BJ (cell line): ENCODE measurements at regions not wholly inside any gene's neighbourhood (a gene's known extent, or its start where the extent isn't known, plus 50 kb on each side); places are given as distances from the start of the nearest gene placed in this dataset.

ENCODE experiments used
- CTCF ChIA-PET: fragments of 350-600 bp; formaldehyde crosslinking; extraction: SDS; loops from one replicate; lab custom pipeline; 2021; ENCODE audit warnings: antibody characterized with exemption, inconsistent platforms; lab: Yijun Ruan, JAX
- POLR2A ChIA-PET: fragments of 300-600 bp; sonication (Branson Sonifier 250); formaldehyde crosslinking; extraction: SDS; loops from one replicate; lab custom pipeline; 2021; ENCODE audit warnings: antibody characterized with exemption; lab: Charles Lee
- DNase-seq: peaks from one replicate; pipeline ENCODE4 v3.0.0-alpha.2; 2011; ENCODE audit warnings: low read depth
- H3K27me3 ChIP-seq: 2 replicates; pipeline ENCODE4 v1.6.0; 2011; ENCODE audit warnings: low read length; ENCODE audit not compliant: control insufficient read depth, insufficient read depth
- H3K36me3 ChIP-seq: 2 replicates; pipeline ENCODE4 v1.5.1; 2011; ENCODE audit warnings: low read length; ENCODE audit not compliant: control insufficient read depth, insufficient read depth
- H3K4me3 ChIP-seq: 2 replicates; pipeline ENCODE4 v1.5.1; 2011; ENCODE audit warnings: low read depth, mild to moderate bottlenecking, control low read depth, low read length
- CTCF ChIP-seq: IDR thresholded peaks from 2 replicates; pipeline ENCODE4 v1.5.1; 2011; ENCODE audit warnings: low read depth, mild to moderate bottlenecking, control low read depth, inconsistent platforms, low read length, moderate library complexity; ENCODE audit not compliant: insufficient read depth

- H3K36me3 ChIP-seq, result no peaks in the 10 kb centered on the region
- DNase-seq, result peak; percentile 56
- CTCF ChIA-PET, result no interaction called here
- TF ChIP-seq CTCF, result no peak
- H3K4me3 ChIP-seq, result no peak overlapping the region
- H3K27me3 ChIP-seq, result no peaks in the 10 kb centered on the region
- POLR2A ChIA-PET, result no interaction called here
Observed at GRCh38 chr1:230509281-230509977, 83.3 kb upstream of the PGBD5 start.

GRCh38 chr1:230507666-230508402, 81.7 kb upstream of the PGBD5 start:
- POLR2A ChIA-PET, result no interaction called here
- CTCF ChIA-PET, result no interaction called here
- Histone ChIP-seq H3K4me3 (no peak overlapping the region), H3K36me3 (no peaks in the 10 kb centered on the region), H3K27me3 (no peaks in the 10 kb centered on the region)
- DNase-seq, result no peak
- TF ChIP-seq CTCF, result no peak

GRCh38 chr1:230507236-230507635, 81.1 kb upstream of the PGBD5 start:
- Histone ChIP-seq H3K27me3 (no peaks in the 10 kb centered on the region), H3K36me3 (no peaks in the 10 kb centered on the region), H3K4me3 (no peak overlapping the region)
- ChIA-PET CTCF (no interaction called here), POLR2A (no interaction called here)
- no peak for DNase-seq
- no peak for TF ChIP-seq CTCF

GRCh38 chr1:230506451-230506850, 80.3 kb upstream of the PGBD5 start:
- TF ChIP-seq CTCF, result no peak
- ChIA-PET POLR2A (no interaction called here), CTCF (no interaction called here)
- H3K4me3 ChIP-seq, result no peak overlapping the region
- H3K36me3 ChIP-seq, result no peaks in the 10 kb centered on the region
- no peaks in the 10 kb centered on the region for H3K27me3 ChIP-seq
- DNase-seq, result no peak

- POLR2A ChIA-PET, result no interaction called here
- no peaks in the 10 kb centered on the region for H3K27me3 ChIP-seq
- CTCF ChIA-PET, result no interaction called here
Observed at GRCh38 chr1:230504310-230504709, 78.2 kb upstream of the PGBD5 start.

More at GRCh38 chr1:230504310-230504709, 78.2 kb upstream of the PGBD5 start:
- no peak overlapping the region for H3K4me3 ChIP-seq
- DNase-seq, result no peak
- H3K36me3 ChIP-seq, result no peaks in the 10 kb centered on the region
- TF ChIP-seq CTCF, result no peak
